ENCODE measurements at regions not wholly inside any gene's neighbourhood (a gene's known extent, or its start where the extent isn't known, plus 50 kb on each side); places are given as distances from the start of the nearest gene placed in this dataset.
"Not testable (repeated sequence)": the region's sequence is repeated elsewhere in the genome, so short reads cannot be mapped to it uniquely, and the experiment has no call there.

DNA sequence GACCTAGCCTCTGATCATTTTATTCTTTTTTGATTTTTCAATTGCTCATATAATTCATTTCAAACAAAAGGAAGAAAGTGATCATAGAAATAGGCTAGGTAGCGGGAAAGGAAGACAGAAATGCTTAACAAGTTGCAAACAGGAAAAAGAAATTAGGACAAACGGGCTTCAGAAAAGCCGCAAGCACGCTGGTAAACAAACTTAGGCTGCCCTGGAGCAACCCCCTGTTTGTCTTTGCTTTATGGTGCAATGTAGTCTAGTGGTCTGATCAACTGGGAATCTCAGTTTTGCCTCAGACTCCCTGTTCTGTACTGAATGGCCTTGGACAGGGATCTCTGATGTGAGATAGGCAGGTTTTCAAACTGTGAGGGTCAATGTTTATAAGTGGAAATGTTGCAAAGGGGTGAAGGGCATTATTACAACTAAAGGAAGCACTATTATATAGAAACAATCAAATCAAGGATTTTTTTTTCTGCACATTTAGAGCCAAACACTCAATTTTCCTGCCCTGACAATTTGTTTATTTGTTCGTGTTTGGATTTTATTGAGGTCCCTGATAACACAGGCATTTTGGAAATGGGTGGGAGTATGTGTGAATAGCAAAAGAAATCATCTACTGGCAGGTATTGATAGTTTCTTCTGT lies 146.8 kb upstream of the NRIP1 start:
- TF ChIP-seq, protein P1, sequence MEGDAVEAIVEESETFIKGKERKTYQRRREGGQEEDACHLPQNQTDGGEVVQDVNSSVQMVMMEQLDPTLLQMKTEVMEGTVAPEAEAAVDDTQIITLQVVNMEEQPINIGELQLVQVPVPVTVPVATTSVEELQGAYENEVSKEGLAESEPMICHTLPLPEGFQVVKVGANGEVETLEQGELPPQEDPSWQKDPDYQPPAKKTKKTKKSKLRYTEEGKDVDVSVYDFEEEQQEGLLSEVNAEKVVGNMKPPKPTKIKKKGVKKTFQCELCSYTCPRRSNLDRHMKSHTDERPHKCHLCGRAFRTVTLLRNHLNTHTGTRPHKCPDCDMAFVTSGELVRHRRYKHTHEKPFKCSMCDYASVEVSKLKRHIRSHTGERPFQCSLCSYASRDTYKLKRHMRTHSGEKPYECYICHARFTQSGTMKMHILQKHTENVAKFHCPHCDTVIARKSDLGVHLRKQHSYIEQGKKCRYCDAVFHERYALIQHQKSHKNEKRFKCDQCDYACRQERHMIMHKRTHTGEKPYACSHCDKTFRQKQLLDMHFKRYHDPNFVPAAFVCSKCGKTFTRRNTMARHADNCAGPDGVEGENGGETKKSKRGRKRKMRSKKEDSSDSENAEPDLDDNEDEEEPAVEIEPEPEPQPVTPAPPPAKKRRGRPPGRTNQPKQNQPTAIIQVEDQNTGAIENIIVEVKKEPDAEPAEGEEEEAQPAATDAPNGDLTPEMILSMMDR (IDR thresholded peaks at IDR 0.05; ENCODE audit: low read depth, low read length, missing control alignments): no peak

DNA sequence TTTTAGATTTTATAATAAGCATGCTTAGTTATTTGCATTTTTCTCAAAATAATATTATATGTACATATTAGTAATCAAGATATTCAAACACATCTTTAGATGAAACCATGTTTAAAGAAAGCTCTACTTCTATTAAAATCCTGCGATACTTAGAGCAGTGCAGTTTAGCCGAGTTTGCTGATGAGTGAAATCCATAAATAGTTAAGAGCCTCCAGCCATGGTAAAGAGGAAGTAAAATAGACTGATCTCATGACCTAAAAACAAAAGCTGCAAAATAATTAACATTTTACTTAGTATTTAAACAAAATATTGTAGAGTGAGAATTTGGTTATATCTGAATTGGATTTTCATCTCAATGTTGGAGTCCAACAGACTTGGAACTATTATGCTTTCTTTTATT lies 147.4 kb upstream of the NRIP1 start:
- TF ChIP-seq, protein P1 (IDR thresholded peaks at IDR 0.05; ENCODE audit: low read depth, low read length, missing control alignments): no peak
- no peak for DNase-seq (ENCODE audit: low read depth)
- H3K4me3 ChIP-seq (ENCODE audit: low read depth, low read length): no peak overlapping the region

More for the DNA sequence above, 146.8 kb upstream of the NRIP1 start:
- H3K4me3 ChIP-seq (ENCODE audit: low read depth, low read length): no peak overlapping the region
- no peak for DNase-seq (ENCODE audit: low read depth)

DNA sequence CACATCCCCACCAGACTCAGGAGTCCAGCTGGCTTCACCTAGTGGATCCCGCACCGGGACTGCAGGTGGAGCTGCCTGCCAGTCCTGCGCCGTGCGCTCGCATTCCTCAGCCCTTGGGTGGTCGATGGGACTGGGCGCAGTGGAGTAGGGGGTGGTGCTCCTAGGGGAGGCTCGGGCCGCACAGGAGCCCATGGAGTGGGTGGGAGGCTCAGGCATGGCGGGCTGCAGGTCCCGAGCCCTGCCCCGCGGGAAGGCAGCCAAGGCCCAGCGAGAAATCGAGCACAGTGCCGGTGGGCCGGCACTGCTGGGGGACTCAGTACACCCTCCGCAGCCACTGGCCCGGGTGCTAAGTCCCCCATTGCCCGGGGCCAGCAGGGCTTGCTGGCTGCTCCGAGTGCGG lies 153.7 kb upstream of the NRIP1 start:
- not testable (repeated sequence) for DNase-seq (ENCODE audit: low read depth); H3K4me3 ChIP-seq (ENCODE audit: low read depth, low read length)

DNA sequence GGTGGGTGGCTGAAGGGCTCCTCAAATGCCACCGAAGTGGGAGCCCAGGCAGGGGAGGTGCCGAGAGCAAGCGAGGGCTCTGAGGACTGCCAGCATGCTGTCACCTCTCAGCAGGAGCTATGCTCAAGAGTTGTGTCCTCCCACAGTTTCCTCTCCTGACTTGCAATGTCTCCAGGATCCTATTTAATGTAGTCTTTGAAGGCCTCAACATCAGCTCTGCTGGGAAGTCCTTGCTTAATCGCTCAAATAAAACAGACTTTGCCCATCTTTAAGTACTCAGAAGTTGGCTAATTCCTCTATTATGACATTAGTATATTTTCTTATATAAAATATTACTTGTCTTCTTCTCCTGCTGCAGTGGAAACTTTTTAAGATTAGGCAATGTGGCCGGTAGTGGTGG lies 154.2 kb upstream of the NRIP1 start:
- TF ChIP-seq, protein P1 (IDR thresholded peaks at IDR 0.05; ENCODE audit: low read depth, low read length, missing control alignments): no peak
- DNase-seq (ENCODE audit: low read depth): no peak
- H3K4me3 ChIP-seq (ENCODE audit: low read depth, low read length): no peak overlapping the region

DNA sequence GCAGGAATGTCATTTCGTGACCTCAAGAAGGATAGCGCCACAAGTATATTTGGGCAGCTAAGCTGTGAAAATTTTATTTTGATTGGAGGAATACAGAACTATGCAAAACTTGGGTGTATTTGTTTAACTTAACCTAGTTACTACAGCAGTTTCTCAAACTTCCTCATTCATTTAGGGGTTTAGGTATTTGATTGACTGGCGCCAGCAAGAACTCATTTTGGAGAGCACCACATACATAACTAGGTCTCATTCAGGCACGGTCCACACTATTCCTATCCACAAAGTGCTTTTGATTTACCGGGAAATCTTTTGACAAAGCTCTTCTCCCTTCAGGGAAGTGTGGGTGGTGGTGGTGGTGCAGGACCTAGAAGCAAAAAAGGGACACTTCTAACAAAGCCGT lies 155.1 kb upstream of the NRIP1 start:
- TF ChIP-seq, protein P1 (IDR thresholded peaks at IDR 0.05; ENCODE audit: low read depth, low read length, missing control alignments): no peak
- no peak for DNase-seq (ENCODE audit: low read depth)
- no peak overlapping the region for H3K4me3 ChIP-seq (ENCODE audit: low read depth, low read length)

DNA sequence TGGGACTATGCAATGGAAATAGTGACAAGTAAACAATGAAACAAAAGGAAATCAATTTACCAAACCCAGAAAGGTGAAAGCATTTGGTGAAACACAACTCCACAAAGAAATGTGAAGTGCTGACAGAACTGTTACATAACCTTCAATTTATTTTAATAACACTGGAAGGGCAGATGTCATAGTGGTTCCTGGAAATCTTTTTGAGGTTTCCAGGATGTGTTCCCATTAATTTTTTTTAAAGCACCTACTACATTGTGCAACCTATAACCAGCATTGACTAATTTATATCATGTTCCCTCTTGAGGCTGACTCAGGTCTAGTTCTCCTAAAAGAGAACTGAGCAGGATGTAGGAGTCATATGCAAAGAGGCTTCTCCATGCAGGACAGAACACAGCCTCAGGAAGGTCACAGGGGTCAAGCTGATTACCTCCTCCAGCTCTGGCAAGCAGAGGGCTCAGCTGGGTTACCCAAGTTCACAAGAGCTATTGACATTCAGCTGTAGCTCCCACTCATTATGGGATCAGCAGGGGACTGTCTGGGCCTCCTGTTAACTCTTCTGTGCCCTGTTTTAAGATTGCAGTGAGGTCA lies 157.1 kb upstream of the NRIP1 start:
- H3K4me3 ChIP-seq (ENCODE audit: low read depth, low read length): no peak overlapping the region
- TF ChIP-seq, protein P1 (IDR thresholded peaks at IDR 0.05; ENCODE audit: low read depth, low read length, missing control alignments): no peak
- DNase-seq (ENCODE audit: low read depth): peak; percentile 1

DNA sequence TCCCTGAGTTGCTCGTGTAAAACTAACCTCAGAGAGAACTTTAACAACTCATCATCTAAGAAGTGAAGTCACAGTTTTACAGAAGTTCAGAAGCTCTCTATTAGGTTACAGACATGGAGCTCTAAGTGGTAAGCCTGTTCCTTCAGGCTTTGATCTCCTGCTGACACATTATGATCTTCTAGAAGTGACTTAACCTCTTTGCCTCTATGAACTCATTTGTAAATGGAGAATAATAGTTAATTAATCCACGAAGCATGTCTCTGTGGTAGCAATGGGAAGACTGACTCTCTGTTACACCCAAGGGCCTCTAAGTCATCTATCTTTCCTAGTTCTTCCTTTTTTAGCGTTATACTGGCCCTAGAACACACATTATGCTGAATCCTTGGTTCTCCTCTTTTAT lies 157.9 kb upstream of the NRIP1 start:
- no peak for DNase-seq (ENCODE audit: low read depth)
- TF ChIP-seq, protein P1 (IDR thresholded peaks at IDR 0.05; ENCODE audit: low read depth, low read length, missing control alignments): no peak
- H3K4me3 ChIP-seq (ENCODE audit: low read depth, low read length): no peak overlapping the region
